HG03175 (cell line): ENCODE measurements at regions not wholly inside any gene's neighbourhood (a gene's known extent, or its start where the extent isn't known, plus 50 kb on each side); places are given as distances from the start of the nearest gene placed in this dataset.

ENCODE experiments used
- ATAC-seq: cut with Tn5 transposase; IDR thresholded peaks from one replicate; pipeline ENCODE4 v1.9.1; 2021; ENCODE audit warnings: mild to moderate bottlenecking, moderate library complexity; ENCODE audit not compliant: unreplicated experiment

DNA sequence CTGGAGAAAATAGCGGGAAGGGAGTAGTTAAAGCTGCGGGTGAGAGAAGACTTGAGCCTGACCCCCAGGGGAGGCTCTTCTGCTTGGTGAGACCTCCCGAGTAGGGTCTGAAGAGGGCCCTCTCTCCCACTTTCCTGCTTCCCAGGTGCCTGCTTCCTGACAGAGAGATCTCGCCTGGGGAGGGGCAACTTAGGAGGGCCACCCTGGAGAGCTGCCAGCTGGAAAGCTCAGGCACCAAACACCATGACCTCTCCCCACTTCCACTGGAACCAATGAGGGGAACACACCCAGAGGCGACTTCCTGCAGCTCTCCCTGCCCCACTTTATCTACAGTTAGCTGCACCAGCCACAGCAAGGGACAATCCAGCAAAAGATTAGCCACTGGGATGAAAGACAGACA lies 208.0 kb downstream of the TBXT start:
- ATAC-seq, result no peak

DNA sequence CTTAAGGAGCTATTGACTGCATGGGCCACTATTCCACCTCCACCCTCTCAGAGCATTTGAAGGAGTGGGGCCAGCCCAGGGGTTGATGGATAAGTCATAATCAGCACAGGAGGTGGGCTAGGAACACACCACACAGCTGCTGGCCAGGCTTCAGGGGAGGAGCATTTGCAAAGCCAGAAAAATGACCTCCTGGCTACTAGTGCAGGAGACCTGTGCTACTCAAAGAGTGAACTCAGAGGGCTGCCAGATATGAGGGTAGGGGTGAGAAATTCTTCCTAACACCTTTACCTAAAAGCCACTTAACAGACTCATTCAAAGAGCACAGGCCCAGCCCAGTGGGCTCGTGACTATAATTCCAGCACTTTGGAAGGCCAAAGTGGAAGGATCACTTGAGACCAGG lies 210.8 kb downstream of the TBXT start:
- ATAC-seq, result no peak

DNA sequence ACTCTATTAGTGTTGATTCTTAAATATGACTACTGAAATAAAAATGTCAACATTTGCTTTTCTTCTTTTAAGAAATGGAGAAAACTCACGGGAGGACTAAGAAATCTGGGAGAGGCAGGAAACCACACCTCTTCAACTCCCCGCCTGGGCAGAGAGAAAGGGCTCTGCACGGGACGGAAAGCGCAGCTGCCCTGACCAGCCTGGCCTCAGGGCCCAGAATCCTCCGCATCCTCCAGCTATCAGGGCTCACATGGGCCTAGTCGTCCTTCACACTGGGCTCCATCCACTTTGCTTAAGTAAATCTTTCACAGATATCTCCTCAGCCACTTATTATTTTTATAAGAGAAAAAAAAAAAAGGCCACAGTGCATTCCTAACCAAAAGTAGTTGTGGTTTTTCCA lies 215.1 kb downstream of the TBXT start:
- no peak for ATAC-seq

DNA sequence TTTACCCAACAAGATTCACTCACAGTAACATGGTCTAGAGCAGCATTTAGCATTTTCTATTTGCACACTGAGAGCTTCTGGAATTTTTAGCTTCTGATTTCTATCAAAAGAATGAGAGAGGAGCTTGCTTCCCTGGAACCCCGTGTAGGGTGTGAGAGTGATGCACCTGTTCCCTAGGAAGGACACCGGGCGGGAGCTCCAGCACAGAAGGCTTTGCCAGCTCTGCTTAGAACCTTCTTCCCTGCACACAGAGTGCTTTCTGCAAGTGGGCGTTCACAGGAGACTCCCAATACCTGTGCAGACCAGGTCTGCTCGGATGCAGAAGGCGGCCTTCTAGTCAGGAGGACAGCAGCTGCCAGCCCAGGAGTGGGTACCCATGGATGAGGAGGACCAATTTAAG lies 217.3 kb downstream of the TBXT start:
- no peak for ATAC-seq

DNA sequence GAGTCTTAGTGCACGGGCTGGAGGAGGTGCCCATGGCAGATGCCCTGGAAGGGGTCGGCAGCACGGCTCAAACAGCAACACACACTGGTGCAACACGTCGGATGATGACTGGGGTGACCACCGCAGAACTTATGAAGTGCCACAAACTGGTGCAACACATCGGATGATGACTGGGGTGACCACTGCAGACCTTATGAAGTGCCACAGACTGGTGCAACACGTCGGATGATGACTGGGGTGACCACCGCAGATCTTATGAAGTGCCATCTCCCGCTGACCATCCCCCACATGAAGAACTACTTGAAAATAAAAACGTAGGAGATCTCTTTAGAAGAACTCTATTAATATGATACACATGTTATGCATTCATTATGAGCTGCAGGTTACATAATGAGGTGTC lies 218.3 kb downstream of the TBXT start:
- no peak for ATAC-seq

DNA sequence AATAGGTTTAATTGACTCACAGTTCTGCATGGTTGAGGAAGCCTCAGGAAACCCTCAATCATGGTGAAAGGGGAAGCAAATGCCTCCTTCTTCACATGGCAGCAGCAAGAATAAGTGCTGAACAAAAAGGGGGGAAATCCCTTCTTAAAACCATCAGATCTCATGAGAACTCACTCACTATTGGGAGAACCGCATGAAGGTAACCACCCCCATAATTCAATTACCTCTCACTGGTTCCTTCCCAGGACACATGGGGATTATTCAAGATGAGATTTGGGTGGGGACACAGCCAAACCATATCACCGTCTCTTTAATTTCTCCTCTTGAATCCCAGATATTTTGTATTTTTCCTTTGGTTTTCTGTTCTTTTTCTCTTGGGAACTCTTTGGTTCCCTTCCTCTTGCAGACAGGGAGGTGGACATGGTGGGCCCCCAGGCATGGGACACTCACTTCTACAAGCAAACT lies 223.6 kb downstream of the TBXT start:
- no peak for ATAC-seq

DNA sequence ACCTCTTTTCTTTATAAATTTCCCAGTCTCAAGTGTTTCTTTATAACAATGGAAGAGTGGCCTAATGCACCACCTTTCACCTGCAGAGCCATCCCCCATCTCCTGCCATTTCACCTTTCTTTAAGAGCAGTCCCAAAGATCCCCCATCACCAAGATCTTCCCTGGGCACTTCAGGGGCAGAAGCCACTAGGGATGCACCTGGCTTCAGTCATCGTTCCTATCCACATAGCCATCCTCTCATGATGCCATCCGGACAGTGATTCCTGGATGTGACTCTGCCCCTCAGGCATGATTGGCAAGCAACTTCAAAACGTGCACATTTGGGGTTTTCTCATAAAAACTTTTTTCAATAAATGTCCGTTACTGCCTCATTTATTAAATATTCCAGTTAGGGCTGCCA lies 225.9 kb downstream of the TBXT start:
- ATAC-seq, result no peak

DNA sequence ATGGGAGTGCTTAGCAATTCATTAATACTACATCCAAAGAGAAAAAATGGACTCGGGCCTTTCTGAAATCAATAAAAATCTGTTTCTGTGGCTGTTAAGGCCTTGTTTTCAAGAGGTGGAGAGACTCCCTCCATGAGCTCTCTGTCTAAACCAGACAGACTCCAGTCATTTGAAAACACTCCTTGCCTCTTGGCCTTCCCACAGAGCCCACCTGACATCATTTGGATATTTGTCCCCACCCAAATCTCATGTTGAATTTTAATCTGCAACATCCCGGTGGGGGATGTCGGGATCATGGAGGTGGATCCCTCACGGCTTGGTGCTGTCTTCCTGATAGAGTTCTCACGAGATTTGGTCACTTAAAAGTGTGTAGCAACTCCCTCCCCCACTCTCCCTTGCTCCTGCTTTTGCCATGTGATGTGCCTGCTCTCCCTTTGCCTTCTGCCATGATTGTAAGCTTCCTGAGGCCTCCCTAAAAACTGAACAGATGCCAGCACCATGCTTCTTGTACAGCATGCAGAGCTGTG lies 226.3 kb downstream of the TBXT start:
- no peak for ATAC-seq

DNA sequence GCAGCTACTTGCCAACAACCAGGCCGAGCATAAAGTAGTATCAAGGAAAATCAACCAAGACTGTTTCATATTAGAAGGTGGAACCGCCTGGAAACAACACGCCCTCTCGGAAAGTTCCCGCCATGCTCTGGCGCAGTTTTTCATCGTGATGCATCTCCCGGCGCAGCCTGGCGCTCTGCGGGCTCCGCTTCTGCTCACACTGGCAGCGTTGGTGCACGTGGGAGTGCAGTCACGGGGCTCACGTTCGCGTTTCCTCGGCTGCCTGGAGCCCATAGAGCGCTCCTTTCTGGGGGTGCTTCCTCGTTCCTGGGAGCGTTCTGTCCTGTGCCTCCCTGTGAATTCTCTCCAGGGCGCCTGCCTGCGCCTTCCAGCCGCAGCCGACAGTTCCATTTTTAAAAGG lies 227.3 kb downstream of the TBXT start:
- ATAC-seq, result no peak

DNA sequence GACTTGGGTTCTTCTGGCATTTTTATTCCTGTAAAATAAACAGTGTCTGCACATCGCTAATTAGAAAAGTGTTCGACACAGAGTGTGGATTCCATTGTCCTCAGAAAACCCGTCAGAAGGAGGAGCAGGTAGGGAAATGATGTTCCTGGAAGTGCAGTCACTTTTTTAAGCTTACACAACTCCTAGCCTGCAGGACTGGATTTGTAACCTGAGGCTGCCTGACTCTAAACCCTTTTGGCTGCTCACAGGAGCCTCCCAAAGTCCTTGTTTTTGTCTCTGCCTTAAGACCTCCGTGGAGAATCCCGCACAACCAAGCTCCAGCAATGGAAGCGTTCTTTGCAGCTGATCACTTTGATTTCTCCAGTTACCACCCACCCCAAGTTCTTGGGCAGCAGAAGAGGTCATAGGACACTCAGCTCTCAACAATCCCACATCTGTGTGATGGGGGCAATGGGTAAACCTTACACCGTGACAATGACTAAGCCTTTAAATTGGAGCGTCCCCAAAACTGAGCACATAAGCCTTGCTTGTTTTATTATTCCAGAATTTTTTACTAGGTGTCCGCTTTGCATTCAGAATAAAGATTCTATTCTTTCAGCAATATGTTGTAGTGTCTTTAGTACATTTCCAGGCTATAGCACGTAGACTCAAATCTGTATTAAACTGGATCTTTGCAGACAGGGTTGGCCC lies 227.9 kb downstream of the TBXT start:
- no peak for ATAC-seq

DNA sequence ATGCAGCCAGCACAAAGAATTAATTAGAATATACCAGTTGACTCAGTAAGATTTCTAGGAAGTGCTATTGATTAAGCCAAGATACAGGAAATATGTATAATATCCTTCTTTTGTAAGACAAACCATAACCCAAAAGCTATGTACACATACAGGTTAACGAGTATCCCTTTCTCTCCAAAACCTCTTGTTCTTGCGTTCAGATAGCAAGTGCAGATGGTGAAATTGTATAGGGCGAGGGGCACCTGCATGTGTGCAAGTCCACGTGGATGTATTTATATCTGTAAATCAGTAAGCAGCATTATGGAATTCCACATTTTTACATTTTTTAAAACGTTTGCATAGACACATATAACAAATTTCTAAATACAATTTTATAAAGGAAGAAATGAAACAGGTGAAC lies 228.6 kb downstream of the TBXT start:
- no peak for ATAC-seq

DNA sequence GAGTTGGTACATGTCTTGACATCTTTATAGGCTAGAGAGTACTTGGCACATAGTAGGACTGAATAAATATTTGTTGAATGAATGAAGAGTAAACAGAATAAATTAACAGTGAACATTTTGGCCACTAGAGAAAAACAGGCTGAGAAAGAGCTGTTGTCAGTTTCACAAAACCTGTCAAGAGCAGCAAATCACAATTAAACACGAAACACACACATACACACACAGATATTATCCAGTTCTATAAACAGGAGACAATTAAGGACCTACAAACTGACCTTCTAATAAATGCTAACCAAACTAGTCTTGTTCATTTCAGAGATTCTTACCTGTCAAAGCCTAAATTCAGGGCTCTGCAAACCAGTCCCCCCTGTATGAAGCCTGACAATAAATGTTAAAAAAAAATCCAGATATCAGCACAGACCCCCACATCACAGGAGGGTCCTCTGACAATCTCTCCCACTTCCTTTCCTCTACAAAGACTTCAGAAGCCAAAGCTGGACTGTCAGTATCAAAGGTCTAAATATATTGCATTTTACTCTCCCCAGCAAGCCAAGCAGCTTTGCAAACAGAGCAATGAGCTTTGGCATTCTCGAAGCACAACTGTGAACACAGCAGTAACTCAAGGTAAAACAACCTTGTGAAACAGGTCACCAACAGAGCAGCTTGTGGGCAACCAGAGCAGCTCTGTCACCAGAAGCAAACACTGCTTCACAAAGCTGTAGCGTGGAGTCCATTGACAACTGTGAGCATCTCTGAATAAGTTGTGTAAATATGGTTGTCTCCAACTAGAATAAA lies 229.9 kb downstream of the TBXT start:
- ATAC-seq, result no peak

DNA sequence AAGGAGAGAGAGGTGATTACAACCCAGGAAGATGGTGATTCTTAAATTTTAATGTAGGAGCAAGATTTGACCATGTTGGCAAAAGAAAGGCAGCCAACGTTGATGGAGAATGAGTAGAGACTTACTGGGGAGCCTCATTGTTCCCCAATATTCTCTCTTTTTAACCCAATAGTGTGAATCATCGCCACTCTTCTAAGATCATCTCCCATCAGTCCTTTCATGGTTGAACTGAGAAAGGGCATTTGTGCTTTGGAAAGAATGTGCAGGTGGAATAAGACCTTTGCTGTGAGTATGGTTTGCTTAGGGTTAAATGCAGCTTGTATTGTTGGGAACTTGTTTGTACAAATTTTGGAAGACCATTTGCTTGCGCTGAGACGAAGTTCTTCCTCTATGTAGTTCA lies 231.0 kb downstream of the TBXT start:
- no peak for ATAC-seq

DNA sequence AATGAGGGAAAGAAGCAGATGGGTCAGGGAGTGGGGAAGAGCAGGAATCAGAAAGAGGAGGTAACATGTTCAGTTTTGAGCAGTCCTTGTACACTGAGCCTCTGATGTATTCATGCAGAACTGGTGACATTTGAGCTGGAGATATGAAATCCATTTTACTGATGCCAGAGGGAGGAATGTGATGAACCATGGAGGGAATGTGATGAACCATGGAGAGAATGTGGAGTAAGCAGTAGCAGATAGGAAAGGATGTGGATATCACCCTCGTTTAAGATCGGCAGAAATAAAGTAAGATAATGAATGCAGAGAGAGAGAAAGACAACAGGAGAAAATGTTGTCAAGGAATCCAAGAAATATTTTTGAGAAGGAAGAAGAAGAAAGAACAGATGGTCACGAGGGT lies 231.6 kb downstream of the TBXT start:
- ATAC-seq, result no peak

DNA sequence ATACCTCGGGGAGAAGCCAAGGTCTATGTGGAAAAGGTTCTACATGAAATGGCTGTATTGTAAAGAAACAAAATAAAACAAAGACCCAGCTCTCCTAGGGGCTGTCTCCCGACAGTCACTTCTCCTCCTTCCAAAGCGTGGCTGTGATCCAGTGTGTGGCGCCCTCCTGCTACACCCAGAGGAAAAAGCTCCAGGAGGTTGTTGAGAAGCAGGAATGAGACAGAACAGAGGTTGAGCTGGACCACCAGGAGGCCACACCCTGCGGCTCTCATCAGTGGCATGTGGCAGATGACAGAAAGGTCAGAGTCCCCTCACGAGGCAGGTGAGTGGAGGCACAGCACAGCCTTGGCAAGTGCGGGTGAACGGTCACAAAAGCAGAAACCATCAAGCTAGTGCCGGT lies 236.0 kb downstream of the TBXT start:
- no peak for ATAC-seq

DNA sequence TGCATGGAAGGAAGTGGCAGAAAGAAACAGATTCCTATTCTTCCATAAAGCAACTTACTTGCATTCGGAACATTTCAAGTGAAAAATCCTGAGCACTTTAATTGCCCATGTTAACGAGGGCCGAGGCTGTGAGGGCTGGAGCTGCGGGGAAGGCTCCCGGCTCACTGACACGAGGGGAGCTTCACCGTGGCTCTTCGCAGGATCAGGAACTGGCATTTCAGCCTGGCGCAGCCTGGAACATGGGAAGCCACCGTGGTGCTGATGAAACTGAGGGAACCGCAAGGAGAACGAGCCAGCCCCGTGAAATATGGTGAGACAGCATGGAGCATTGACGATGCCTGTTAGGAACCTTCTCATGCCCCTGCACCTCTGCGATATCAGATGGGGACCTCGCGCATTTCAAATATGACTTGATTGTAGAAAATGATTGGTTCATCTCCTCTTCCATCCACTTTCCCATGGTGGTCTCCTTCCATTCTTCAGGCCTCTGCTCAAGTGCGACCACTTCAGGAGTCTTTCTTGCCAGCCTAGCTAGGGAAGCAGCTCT lies 236.9 kb downstream of the TBXT start:
- ATAC-seq, result no peak

DNA sequence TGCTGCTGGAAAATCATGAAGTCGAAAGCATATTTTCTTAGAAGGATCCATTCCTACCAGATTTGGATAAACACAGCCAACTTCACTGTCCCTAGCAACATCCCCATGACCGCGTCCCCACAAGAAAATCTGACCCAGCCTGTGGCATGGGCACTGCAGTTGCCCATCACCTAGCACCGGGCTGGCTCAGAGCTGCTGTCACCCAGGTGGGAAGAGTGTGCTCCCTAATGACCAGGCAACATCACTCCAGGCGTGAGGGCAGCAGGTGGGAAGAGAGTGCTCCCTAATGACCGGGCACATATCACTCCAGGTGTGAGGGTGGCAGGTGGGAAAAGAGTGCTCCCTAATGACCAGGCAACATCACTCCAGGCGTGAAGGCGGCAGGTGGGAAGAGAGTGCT lies 238.0 kb downstream of the TBXT start:
- ATAC-seq, result no peak

DNA sequence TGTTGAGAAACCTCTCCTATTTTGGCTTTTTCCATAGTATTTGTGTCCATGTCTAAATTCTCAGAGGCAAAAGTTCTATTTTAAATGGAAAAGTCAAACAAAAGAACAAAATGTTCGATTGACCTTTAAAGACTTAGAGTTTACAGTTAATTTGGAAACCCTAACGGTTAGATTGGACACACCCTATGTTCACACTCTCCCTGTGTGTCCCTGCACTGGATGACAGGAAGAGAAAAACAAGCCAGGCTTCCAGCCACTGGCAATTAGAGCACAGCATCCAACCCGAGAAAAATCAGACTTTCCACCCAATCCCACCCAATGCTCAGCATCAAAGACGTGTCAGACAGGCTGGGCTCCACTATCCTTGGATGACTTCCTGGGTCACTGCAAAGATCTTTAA lies 241.3 kb downstream of the TBXT start:
- no peak for ATAC-seq

DNA sequence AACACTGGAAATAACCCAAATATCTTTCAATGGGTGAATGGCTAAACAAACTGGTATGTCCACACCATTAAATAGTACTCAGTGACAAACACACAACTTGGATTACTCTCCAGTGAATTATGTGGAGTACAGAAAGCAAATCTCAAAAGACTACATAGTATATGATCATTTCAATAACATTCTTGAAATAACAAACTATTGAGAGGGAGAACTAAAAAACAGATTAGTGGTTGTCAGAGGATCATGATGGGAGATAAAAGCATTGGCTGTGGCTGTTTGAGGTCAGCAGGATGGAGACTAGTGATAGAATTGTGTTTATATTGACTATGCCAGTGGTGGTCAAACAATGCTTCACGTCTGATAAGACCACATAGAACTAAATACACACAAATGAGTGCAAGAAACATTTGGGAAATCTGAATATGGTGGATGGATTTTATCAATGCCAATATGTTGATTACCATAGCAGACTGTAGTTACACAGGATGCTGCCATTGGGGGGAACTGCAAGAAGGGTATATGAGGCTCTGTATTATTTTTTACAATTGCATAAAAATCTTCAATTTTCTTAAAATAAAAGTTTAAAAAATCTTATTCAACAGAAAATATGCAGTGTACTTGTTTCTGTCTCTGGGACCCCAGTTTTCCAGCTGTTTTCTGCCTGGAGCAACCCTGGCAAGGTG lies 242.0 kb downstream of the TBXT start:
- no peak for ATAC-seq

DNA sequence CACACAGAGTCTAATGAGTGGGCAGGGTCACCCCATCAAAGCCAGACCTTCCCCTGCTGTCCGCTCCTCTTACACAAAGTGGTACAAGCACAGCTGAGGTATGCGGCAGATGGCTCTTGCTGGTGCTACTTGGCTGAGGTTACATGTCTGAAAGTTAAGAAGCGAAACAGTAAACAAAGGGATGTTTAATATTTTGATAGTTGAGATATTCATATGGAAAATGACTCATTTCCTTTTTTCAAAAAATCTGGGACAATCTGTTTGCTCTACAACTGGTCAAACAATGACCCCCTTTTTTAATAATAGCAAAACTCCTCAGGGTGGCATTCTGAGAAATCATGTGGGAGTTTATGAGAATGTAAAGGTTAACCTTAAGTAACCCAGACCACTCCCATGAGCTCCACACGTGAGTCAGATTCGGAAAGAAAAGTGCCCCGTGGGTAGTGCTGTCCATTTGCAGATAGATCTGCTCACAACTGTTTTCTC lies 245.3 kb downstream of the TBXT start:
- ATAC-seq, result no peak

DNA sequence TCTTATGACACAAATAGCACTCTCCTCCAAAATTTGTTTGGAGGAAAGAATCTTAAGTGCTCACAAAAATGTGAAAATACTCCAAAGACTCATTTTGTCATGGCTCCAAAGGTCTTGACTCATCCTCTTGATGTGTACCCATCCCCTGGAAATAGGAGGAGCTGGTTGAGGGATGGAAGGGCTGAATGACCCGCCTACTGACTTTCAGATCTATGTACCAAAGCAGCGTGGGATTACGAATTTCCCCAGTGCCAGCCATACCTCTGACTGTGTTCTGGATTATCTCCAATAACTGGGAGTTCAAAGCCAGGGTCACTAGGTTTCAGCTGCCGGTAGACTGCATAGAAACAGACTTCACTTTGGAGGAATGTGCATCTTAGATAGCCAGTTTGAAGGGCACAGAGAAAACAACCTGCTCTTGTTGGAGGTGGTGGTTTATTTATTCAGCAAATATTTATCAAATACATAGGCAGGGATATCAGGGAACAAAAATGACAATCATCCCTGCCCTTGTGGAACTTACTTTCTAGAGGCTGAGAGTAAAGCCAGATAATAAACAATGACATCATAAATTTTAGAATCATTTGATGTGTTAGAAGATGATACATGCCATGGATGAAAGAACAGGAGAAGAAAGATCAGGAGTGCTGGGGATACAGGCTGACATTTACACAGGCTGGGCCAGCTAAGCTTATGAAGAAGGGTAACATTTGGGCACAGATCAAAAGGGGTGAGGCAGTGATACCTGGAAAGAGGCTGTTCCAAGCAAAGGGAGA lies 246.6 kb downstream of the TBXT start:
- no peak for ATAC-seq
